K562 (cell line): ENCODE measurements at regions not wholly inside any gene's neighbourhood (a gene's known extent, or its start where the extent isn't known, plus 50 kb on each side); places are given as distances from the start of the nearest gene placed in this dataset.

Source experiments
- ARID3A ChIP-seq: IDR thresholded peaks from 2 replicates; pipeline ENCODE4 v1.6.1; 2012; ENCODE audit warnings: low read depth, low read length, improper control_type of control experiment, borderline replicate concordance
- ATF1 ChIP-seq, 2 experiments: fragments of 450-650 bp in 1 of 2; IDR thresholded peaks; 2 replicates each; pipeline ENCODE4 v1.6.1; 2016; ENCODE audit warnings: missing compliant biosample characterization in 1 of 2, missing genetic modification characterization in 1 of 2
- BCOR ChIP-seq: fragments of 450-650 bp; IDR thresholded peaks from 2 replicates; pipeline ENCODE4 v1.6.1; 2016
- CBX1 ChIP-seq: sonication (generic); IDR thresholded peaks from 2 replicates; pipeline ENCODE4 v1.6.1; 2016; ENCODE audit warnings: antibody characterized with exemption, low read depth, mild to moderate bottlenecking
- CREB5 ChIP-seq: fragments of 250-450 bp; sonication (Bioruptor Pico); IDR thresholded peaks from 2 replicates; pipeline ENCODE4 v1.5.0; 2020; ENCODE audit warnings: mild to moderate bottlenecking
- RNF219 ChIP-seq: fragments of 250-450 bp; sonication (Bioruptor Pico); IDR thresholded peaks from 2 replicates; pipeline ENCODE4 v1.5.0; 2022; ENCODE audit warnings: mild to moderate bottlenecking
- SAFB ChIP-seq: fragments of 200-400 bp; formaldehyde crosslinking; IDR thresholded peaks from 2 replicates; pipeline ENCODE4 v1.6.1; 2017; ENCODE audit warnings: low read depth, low read length, borderline replicate concordance
- THRB ChIP-seq: fragments of 450-650 bp; formaldehyde crosslinking; conservative IDR thresholded peaks from 2 replicates; pipeline ENCODE4 v1.4.0; 2022; ENCODE audit warnings: mild to moderate bottlenecking, missing genetic modification characterization
- TOE1 ChIP-seq, 2 experiments: fragments of 450-650 bp in 1 of 2; sonication (generic) in 1 of 2; formaldehyde crosslinking in 1 of 2; IDR thresholded peaks; 2 replicates each; pipeline versions ENCODE4 v1.7.1 to v1.8.0; 2016 to 2022; ENCODE audit warnings: borderline replicate concordance in 2 of 2, mild to moderate bottlenecking in 2 of 2, antibody characterized with exemption in 1 of 2, inconsistent platforms in 1 of 2, low read depth in 1 of 2, missing genetic modification reagents in 1 of 2, moderate library complexity in 1 of 2
- ZKSCAN3 ChIP-seq: fragments of 250-450 bp; sonication (Bioruptor Pico); IDR thresholded peaks from 2 replicates; pipeline ENCODE4 v1.4.0; 2020

- TF ChIP-seq RNF219 (no peak), CREB5 (peak; percentile 38; the same call in 1 of the 2 replicates), ZKSCAN3 (CRISPR knock-in tag) (no peak), ATF1 (CRISPR knock-in tag; IDR thresholded peaks at IDR 0.05) (no peak), ATF1 (tag; IDR thresholded peaks at IDR 0.05) (peak; percentile 90), CBX1 (peak; percentile 6; the same call in 1 of the 2 replicates), SAFB (no peak), TOE1 (IDR thresholded peaks at IDR 0.05; ENCODE audit: borderline replicate concordance) (peak; percentile 89), TOE1 (CRISPR knock-in tag; IDR thresholded peaks at IDR 0.05; ENCODE audit: borderline replicate concordance, low read depth) (no peak), ARID3A (peak; percentile 94), THRB (CRISPR knock-in tag) (no peak), BCOR (peak; percentile 81)
These were observed 62.9 kb upstream of the ZEB2 start (continued) for GRCh38 chr2:144582651-144583380.
